Hematopoietic multipotent progenitor cell treated with erythropoietin and hydrocortisone succinate and interleukin-3 and kit ligand, for 8 days (in vitro differentiated cells): ENCODE measurements at regions not wholly inside any gene's neighbourhood (a gene's known extent, or its start where the extent isn't known, plus 50 kb on each side); places are given as distances from the start of the nearest gene placed in this dataset.

Experiments
- DNase-seq: peaks from one replicate; pipeline ENCODE4 v3.0.0-alpha.2; 2015

- DNase-seq: no peak
Measured at GRCh38 chr4:81990898-81991297, 382.9 kb downstream of the HNRNPD start.

- no peak for DNase-seq
Measured at GRCh38 chr4:81990211-81990610, 383.6 kb downstream of the HNRNPD start.

GRCh38 chr4:81989202-81989601, 384.6 kb downstream of the HNRNPD start:
- DNase-seq: no peak

- no peak for DNase-seq
Measured at GRCh38 chr4:81988178-81988577, 385.6 kb downstream of the HNRNPD start.

- DNase-seq: no peak
Measured at GRCh38 chr4:81984746-81985145, 389.0 kb downstream of the HNRNPD start.

- DNase-seq: no peak
Measured at GRCh38 chr4:81982846-81983540, 390.8 kb downstream of the HNRNPD start.

- no peak for DNase-seq
Measured at GRCh38 chr4:81981218-81981617, 392.6 kb downstream of the HNRNPD start.

- DNase-seq: no peak
Measured at GRCh38 chr4:81974523-81974922, 399.3 kb downstream of the HNRNPD start.

GRCh38 chr4:81971637-81972381, 402.0 kb downstream of the HNRNPD start:
- DNase-seq: no peak

GRCh38 chr4:81971061-81971460, 402.7 kb downstream of the HNRNPD start:
- DNase-seq: no peak

GRCh38 chr4:81970454-81970853, 403.3 kb downstream of the HNRNPD start:
- no peak for DNase-seq

GRCh38 chr4:81966676-81967075, 407.1 kb downstream of the HNRNPD start:
- no peak for DNase-seq

GRCh38 chr4:81965911-81966310, 407.9 kb downstream of the HNRNPD start:
- DNase-seq: no peak

GRCh38 chr4:81965454-81965853, 408.3 kb downstream of the HNRNPD start:
- DNase-seq: no peak

GRCh38 chr4:81963763-81964020, 410.1 kb downstream of the HNRNPD start:
- no peak for DNase-seq

- DNase-seq: no peak
Measured at GRCh38 chr4:81963015-81963762, 410.6 kb downstream of the HNRNPD start.

GRCh38 chr4:81960961-81961360, 412.8 kb downstream of the HNRNPD start:
- DNase-seq: no peak

- no peak for DNase-seq
Measured at GRCh38 chr4:81954271-81954670, 419.5 kb downstream of the HNRNPD start.

- DNase-seq: no peak
Measured at GRCh38 chr4:81951891-81952455, 421.8 kb downstream of the HNRNPD start.

GRCh38 chr4:81946996-81947395, 426.8 kb downstream of the HNRNPD start:
- DNase-seq: no peak

GRCh38 chr4:81930506-81931238, 443.1 kb downstream of the HNRNPD start:
- DNase-seq: no peak

- no peak for DNase-seq
Measured at GRCh38 chr4:81923140-81923539, 450.7 kb downstream of the HNRNPD start.

GRCh38 chr4:81922313-81922712, 450.6 kb upstream of the RASGEF1B start:
- no peak for DNase-seq
